ENCODE measurements at regions not wholly inside any gene's neighbourhood (a gene's known extent, or its start where the extent isn't known, plus 50 kb on each side); places are given as distances from the start of the nearest gene placed in this dataset.

- no peak for DNase-seq (ENCODE audit: low spot score in 2 of 2)
- H3K4me3 ChIP-seq (ENCODE audit: low read depth, poor library complexity, severe bottlenecking): no peak overlapping the region
- intact Hi-C loops (cut with DNase I; ENCODE audit: low total_unique reads): no loop called here
- no peak for TF ChIP-seq CTCF (IDR thresholded peaks at IDR 0.05)
These were observed 694.1 kb downstream of the PLCL1 start for GRCh38 chr2:198498516-198498915.

GRCh38 chr2:198498048-198498447 is 693.7 kb downstream of the PLCL1 start:
- intact Hi-C loops (cut with DNase I; ENCODE audit: low total_unique reads): no loop called here
- no peak for DNase-seq (ENCODE audit: low spot score in 2 of 2)
- TF ChIP-seq POLR2A (IDR thresholded peaks at IDR 0.05): no peak
- TF ChIP-seq CTCF (IDR thresholded peaks at IDR 0.05): no peak
- no peak overlapping the region for H3K4me3 ChIP-seq (ENCODE audit: low read depth, poor library complexity, severe bottlenecking)

- H3K4me3 ChIP-seq (ENCODE audit: low read depth, poor library complexity, severe bottlenecking): no peak overlapping the region
- TF ChIP-seq POLR2A (IDR thresholded peaks at IDR 0.05) (no peak), CTCF (IDR thresholded peaks at IDR 0.05) (no peak)
- intact Hi-C loops (cut with DNase I; ENCODE audit: low total_unique reads): no loop called here
- DNase-seq (ENCODE audit: low spot score in 2 of 2): no peak
- WGBS, 2 donors: 76 to 83% methylated on average over 1 of the region's 1 CpG
These were observed 690.5 kb downstream of the PLCL1 start for GRCh38 chr2:198494931-198495330.

GRCh38 chr2:198490748-198491147 is 686.4 kb downstream of the PLCL1 start:
- TF ChIP-seq POLR2A (IDR thresholded peaks at IDR 0.05): no peak
- TF ChIP-seq CTCF (IDR thresholded peaks at IDR 0.05): no peak
- H3K4me3 ChIP-seq (ENCODE audit: low read depth, poor library complexity, severe bottlenecking): no peak overlapping the region
- intact Hi-C loops (cut with DNase I; ENCODE audit: low total_unique reads): no loop called here
- 59 to 64% methylated on average over 2 of the region's 2 CpGs for WGBS, 2 donors
- DNase-seq (ENCODE audit: low spot score in 2 of 2): no peak

- no peak overlapping the region for H3K4me3 ChIP-seq (ENCODE audit: low read depth, poor library complexity, severe bottlenecking)
- intact Hi-C loops (cut with DNase I; ENCODE audit: low total_unique reads): no loop called here
- no peak for TF ChIP-seq POLR2A (IDR thresholded peaks at IDR 0.05)
- TF ChIP-seq CTCF (IDR thresholded peaks at IDR 0.05): no peak
- DNase-seq (ENCODE audit: low spot score in 2 of 2): no peak
These were observed 684.6 kb downstream of the PLCL1 start for GRCh38 chr2:198488964-198489363.

GRCh38 chr2:198483051-198483450 is 678.7 kb downstream of the PLCL1 start:
- DNase-seq (ENCODE audit: low spot score in 2 of 2): no peak
- intact Hi-C loops (cut with DNase I; ENCODE audit: low total_unique reads): no loop called here
- WGBS, 2 donors: 63% methylated on average over 2 of the region's 2 CpGs
- no peak overlapping the region for H3K4me3 ChIP-seq (ENCODE audit: low read depth, poor library complexity, severe bottlenecking)
- TF ChIP-seq CTCF (IDR thresholded peaks at IDR 0.05) (no peak), POLR2A (IDR thresholded peaks at IDR 0.05) (no peak)
